ENCODE measurements at regions not wholly inside any gene's neighbourhood (a gene's known extent, or its start where the extent isn't known, plus 50 kb on each side); places are given as distances from the start of the nearest gene placed in this dataset.

DNA sequence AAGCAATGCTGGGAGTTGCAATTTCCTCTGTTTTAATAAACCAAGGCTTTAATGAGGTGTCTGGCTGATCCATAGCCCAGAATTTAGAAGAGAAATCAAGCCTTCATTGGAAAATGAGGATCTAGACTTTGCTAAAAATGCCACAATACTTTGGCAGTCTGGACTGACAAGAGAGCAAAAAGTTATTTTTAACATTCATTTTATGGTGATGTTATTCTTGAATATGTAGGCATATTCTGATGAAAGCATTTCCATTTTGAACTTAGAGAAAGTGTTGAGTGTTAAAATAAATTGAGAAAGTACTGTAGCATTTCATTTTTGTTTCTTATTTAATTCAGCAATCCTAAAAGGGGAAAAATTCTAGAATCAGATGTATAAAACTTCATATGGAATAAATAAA, 151.8 kb upstream of the HNMT start:
- Histone ChIP-seq H3K9ac (ENCODE audit: low read length) (no peak overlapping the region), H3K27ac (ENCODE audit: low read depth, low read length, poor library complexity, severe bottlenecking) (no peak overlapping the region), H4K20me1 (ENCODE audit: insufficient read depth, low read length) (no peaks in the 10 kb centered on the region), H3K79me2 (ENCODE audit: insufficient read depth, low read length) (no peaks in the 10 kb centered on the region), H3K9me3 (ENCODE audit: low read length) (no peaks in the 10 kb centered on the region), H3K9me2 (ENCODE audit: low read depth, low read length) (no peaks in the 10 kb centered on the region), H3K4me3 (ENCODE audit: low read depth, low read length, poor library complexity, severe bottlenecking) (no peak overlapping the region), H3K27me3 (ENCODE audit: insufficient read depth, low read length) (no peaks in the 10 kb centered on the region), H3K36me3 (ENCODE audit: insufficient read depth, low read length) (no peaks in the 10 kb centered on the region), H2AFZ (ENCODE audit: low read length) (no peak overlapping the region), H3K4me2 (ENCODE audit: low read length) (no peak overlapping the region), H3F3A (ENCODE audit: insufficient read depth, low read length) (no peaks in the 10 kb centered on the region), H3K4me1 (ENCODE audit: insufficient read depth, low read length, severe bottlenecking) (no peaks in the 10 kb centered on the region)
- TF ChIP-seq CTCF (IDR thresholded peaks at IDR 0.05; ENCODE audit: low read length) (no peak), EZH2 (IDR thresholded peaks at IDR 0.05; ENCODE audit: borderline replicate concordance, low read length) (no peak)

DNA sequence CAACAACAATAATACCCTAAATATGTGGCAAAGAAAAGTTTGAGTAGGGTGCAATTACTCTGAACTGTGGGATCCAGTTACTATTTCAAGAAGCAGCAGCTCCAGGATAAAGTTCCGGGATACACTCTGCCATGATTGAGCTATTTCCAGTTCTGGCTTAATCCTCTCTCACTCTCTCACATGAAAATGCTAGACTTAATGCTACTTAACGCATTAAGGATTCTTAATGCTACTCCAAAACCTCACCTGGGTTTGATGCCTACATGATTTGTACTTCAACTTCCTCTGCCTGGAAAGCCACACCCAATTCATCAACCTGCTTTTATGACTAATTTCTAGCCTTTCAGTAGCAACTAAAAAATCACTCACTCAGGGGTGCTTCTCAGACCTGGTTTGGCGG, 151.1 kb upstream of the HNMT start:
- no peaks in the 10 kb centered on the region for H3K36me3 ChIP-seq (ENCODE audit: insufficient read depth, low read length)
- no peak overlapping the region for H3K4me2 ChIP-seq (ENCODE audit: low read length)
- TF ChIP-seq CTCF (IDR thresholded peaks at IDR 0.05; ENCODE audit: low read length) (no peak), EZH2 (IDR thresholded peaks at IDR 0.05; ENCODE audit: borderline replicate concordance, low read length) (no peak)
- no peaks in the 10 kb centered on the region for H3F3A ChIP-seq (ENCODE audit: insufficient read depth, low read length)
- no peaks in the 10 kb centered on the region for H4K20me1 ChIP-seq (ENCODE audit: insufficient read depth, low read length)
- H3K9ac ChIP-seq (ENCODE audit: low read length), result no peak overlapping the region
- H3K4me3 ChIP-seq (ENCODE audit: low read depth, low read length, poor library complexity, severe bottlenecking), result no peak overlapping the region
- no peak overlapping the region for H3K27ac ChIP-seq (ENCODE audit: low read depth, low read length, poor library complexity, severe bottlenecking)
- no peaks in the 10 kb centered on the region for H3K9me2 ChIP-seq (ENCODE audit: low read depth, low read length)
- H2AFZ ChIP-seq (ENCODE audit: low read length), result no peak overlapping the region
- no peaks in the 10 kb centered on the region for H3K4me1 ChIP-seq (ENCODE audit: insufficient read depth, low read length, severe bottlenecking)
- no peaks in the 10 kb centered on the region for H3K9me3 ChIP-seq (ENCODE audit: low read length)
- no peaks in the 10 kb centered on the region for H3K79me2 ChIP-seq (ENCODE audit: insufficient read depth, low read length)
- H3K27me3 ChIP-seq (ENCODE audit: insufficient read depth, low read length), result no peaks in the 10 kb centered on the region

GRCh38 chr2:137817058-137817457, 147.2 kb upstream of the HNMT start:
- Histone ChIP-seq H3K79me2 (ENCODE audit: insufficient read depth, low read length) (no peaks in the 10 kb centered on the region), H2AFZ (ENCODE audit: low read length) (no peak overlapping the region), H3K9me3 (ENCODE audit: low read length) (no peaks in the 10 kb centered on the region), H3F3A (ENCODE audit: insufficient read depth, low read length) (no peaks in the 10 kb centered on the region), H3K36me3 (ENCODE audit: insufficient read depth, low read length) (no peaks in the 10 kb centered on the region), H3K27me3 (ENCODE audit: insufficient read depth, low read length) (no peaks in the 10 kb centered on the region), H3K9me2 (ENCODE audit: low read depth, low read length) (no peaks in the 10 kb centered on the region), H3K27ac (ENCODE audit: low read depth, low read length, poor library complexity, severe bottlenecking) (no peak overlapping the region), H3K4me1 (ENCODE audit: insufficient read depth, low read length, severe bottlenecking) (no peaks in the 10 kb centered on the region), H3K4me3 (ENCODE audit: low read depth, low read length, poor library complexity, severe bottlenecking) (no peak overlapping the region), H3K9ac (ENCODE audit: low read length) (no peak overlapping the region), H3K4me2 (ENCODE audit: low read length) (no peak overlapping the region), H4K20me1 (ENCODE audit: insufficient read depth, low read length) (no peaks in the 10 kb centered on the region)
- TF ChIP-seq EZH2 (IDR thresholded peaks at IDR 0.05; ENCODE audit: borderline replicate concordance, low read length) (no peak), CTCF (IDR thresholded peaks at IDR 0.05; ENCODE audit: low read length) (no peak)

Measured in OCI-LY1 (cell line).